ENCODE measurements at regions not wholly inside any gene's neighbourhood (a gene's known extent, or its start where the extent isn't known, plus 50 kb on each side); places are given as distances from the start of the nearest gene placed in this dataset.
A peak's percentile ranks its signal among the peaks of the same experiment; 100 is the strongest.

GRCh38 chr15:39078026-39078425, 502.9 kb upstream of the THBS1 start:
- Histone ChIP-seq H3K27me3 (no peaks in the 10 kb centered on the region), H3K27ac (no peak overlapping the region), H3K4me1 (peaks cover 0 to 13% (median 7%) of the 10 kb centered on the region in 4 donors), H3K4me3 (no peak overlapping the region), H3K36me3 (no peaks in the 10 kb centered on the region), H3K9me3 (no peaks in the 10 kb centered on the region)
- DNase-seq = no peak
- in situ Hi-C loops (cut with MboI; ENCODE audit: low pct_ligation_motif_present in 1 of 4, low pct_unique_long_range_greater_than_20kb in 1 of 4, low sequenced_read_pairs in 3 of 4) = no loop called here
- WGBS, 2 donors (ENCODE audit: low coverage in 1 of 2) = 92 to 100% methylated on average over 1 to 3 of the region's 3 CpGs
- TF ChIP-seq EP300 (IDR thresholded peaks at IDR 0.05; ENCODE audit: low read depth) = no peak
- no peak for TF ChIP-seq POLR2AphosphoS5 (IDR thresholded peaks at IDR 0.05)
- no peak for TF ChIP-seq POLR2A (IDR thresholded peaks at IDR 0.05)
- TF ChIP-seq, protein P1, sequence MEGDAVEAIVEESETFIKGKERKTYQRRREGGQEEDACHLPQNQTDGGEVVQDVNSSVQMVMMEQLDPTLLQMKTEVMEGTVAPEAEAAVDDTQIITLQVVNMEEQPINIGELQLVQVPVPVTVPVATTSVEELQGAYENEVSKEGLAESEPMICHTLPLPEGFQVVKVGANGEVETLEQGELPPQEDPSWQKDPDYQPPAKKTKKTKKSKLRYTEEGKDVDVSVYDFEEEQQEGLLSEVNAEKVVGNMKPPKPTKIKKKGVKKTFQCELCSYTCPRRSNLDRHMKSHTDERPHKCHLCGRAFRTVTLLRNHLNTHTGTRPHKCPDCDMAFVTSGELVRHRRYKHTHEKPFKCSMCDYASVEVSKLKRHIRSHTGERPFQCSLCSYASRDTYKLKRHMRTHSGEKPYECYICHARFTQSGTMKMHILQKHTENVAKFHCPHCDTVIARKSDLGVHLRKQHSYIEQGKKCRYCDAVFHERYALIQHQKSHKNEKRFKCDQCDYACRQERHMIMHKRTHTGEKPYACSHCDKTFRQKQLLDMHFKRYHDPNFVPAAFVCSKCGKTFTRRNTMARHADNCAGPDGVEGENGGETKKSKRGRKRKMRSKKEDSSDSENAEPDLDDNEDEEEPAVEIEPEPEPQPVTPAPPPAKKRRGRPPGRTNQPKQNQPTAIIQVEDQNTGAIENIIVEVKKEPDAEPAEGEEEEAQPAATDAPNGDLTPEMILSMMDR (IDR thresholded peaks at IDR 0.05) = no peak
- intact Hi-C loops (cut with DNase I; ENCODE audit: low total_unique reads) = no loop called here

GRCh38 chr15:39079296-39079847, 501.5 kb upstream of the THBS1 start:
- Histone ChIP-seq H3K4me3 (no peak overlapping the region), H3K27ac (peak overlapping the region in 2 of 4 donors; percentile 4 to 9), H3K4me1 (peaks cover 0 to 13% (median 7%) of the 10 kb centered on the region in 4 donors), H3K36me3 (no peaks in the 10 kb centered on the region), H3K27me3 (no peaks in the 10 kb centered on the region), H3K9me3 (no peaks in the 10 kb centered on the region)
- 24 to 38% methylated on average over 2 to 6 of the region's 6 CpGs for WGBS, 2 donors (ENCODE audit: low coverage in 1 of 2)
- TF ChIP-seq, protein P1 (IDR thresholded peaks at IDR 0.05) = no peak
- TF ChIP-seq POLR2AphosphoS5 (IDR thresholded peaks at IDR 0.05) (no peak), POLR2A (IDR thresholded peaks at IDR 0.05) (no peak), EP300 (IDR thresholded peaks at IDR 0.05; ENCODE audit: low read depth) (no peak)
- in situ Hi-C loops (cut with MboI; ENCODE audit: low pct_ligation_motif_present in 1 of 4, low pct_unique_long_range_greater_than_20kb in 1 of 4, low sequenced_read_pairs in 3 of 4) (no loop called here), intact Hi-C loops (cut with DNase I; ENCODE audit: low total_unique reads) (no loop called here)
- peak; percentile 47 for DNase-seq

- WGBS, 2 donors (ENCODE audit: low coverage in 1 of 2) = 63 to 67% methylated on average over 2 of the region's 2 CpGs
- H3K4me3 ChIP-seq = no peak overlapping the region
These were observed 497.7 kb upstream of the THBS1 start for GRCh38 chr15:39083213-39083612.

GRCh38 chr15:39084674-39085530, 496.0 kb upstream of the THBS1 start:
- H3K4me1 ChIP-seq = peaks cover 0 to 6% (median 1%) of the 10 kb centered on the region in 4 donors
- DNase-seq = peak; percentile 23
- peak overlapping the region; percentile 63 to 75 (median 72) for H3K27ac ChIP-seq
- no peak overlapping the region for H3K4me3 ChIP-seq
- WGBS, 2 donors (ENCODE audit: low coverage in 1 of 2) = 45 to 53% methylated on average over 7 to 12 of the region's 12 CpGs
- no peaks in the 10 kb centered on the region for H3K36me3 ChIP-seq
- intact Hi-C loops (cut with DNase I; ENCODE audit: low total_unique reads) (no loop called here), in situ Hi-C loops (cut with MboI; ENCODE audit: low pct_ligation_motif_present in 1 of 4, low pct_unique_long_range_greater_than_20kb in 1 of 4, low sequenced_read_pairs in 3 of 4) (no loop called here)
- TF ChIP-seq POLR2A (IDR thresholded peaks at IDR 0.05) (no peak), POLR2AphosphoS5 (IDR thresholded peaks at IDR 0.05) (peak; percentile 26 to 57 (median 33)), EP300 (IDR thresholded peaks at IDR 0.05; ENCODE audit: low read depth) (peak; percentile 8)
- TF ChIP-seq, protein P1 (IDR thresholded peaks at IDR 0.05) = no peak
- H3K9me3 ChIP-seq = no peaks in the 10 kb centered on the region
- no peaks in the 10 kb centered on the region for H3K27me3 ChIP-seq

More at GRCh38 chr15:39083213-39083612, 497.7 kb upstream of the THBS1 start:
- no peaks in the 10 kb centered on the region for H3K36me3 ChIP-seq
- intact Hi-C loops (cut with DNase I; ENCODE audit: low total_unique reads) (no loop called here), in situ Hi-C loops (cut with MboI; ENCODE audit: low pct_ligation_motif_present in 1 of 4, low pct_unique_long_range_greater_than_20kb in 1 of 4, low sequenced_read_pairs in 3 of 4) (no loop called here)
- no peaks in the 10 kb centered on the region for H3K27me3 ChIP-seq
- H3K27ac ChIP-seq = peak overlapping the region in 2 of 4 donors; percentile 70 to 74
- H3K4me1 ChIP-seq = peaks cover 0 to 19% (median 8%) of the 10 kb centered on the region in 4 donors
- TF ChIP-seq POLR2AphosphoS5 (IDR thresholded peaks at IDR 0.05) = no peak
- TF ChIP-seq POLR2A (IDR thresholded peaks at IDR 0.05) = no peak
- no peak for TF ChIP-seq EP300 (IDR thresholded peaks at IDR 0.05; ENCODE audit: low read depth)
- TF ChIP-seq, protein P1 (IDR thresholded peaks at IDR 0.05) = no peak
- DNase-seq = no peak
- H3K9me3 ChIP-seq = no peaks in the 10 kb centered on the region

Data from transverse colon (tissue), 4 donors.